Testis (tissue), 2 donors: ENCODE measurements at regions not wholly inside any gene's neighbourhood (a gene's known extent, or its start where the extent isn't known, plus 50 kb on each side); places are given as distances from the start of the nearest gene placed in this dataset.
"Not testable (repeated sequence)": the region's sequence is repeated elsewhere in the genome, so short reads cannot be mapped to it uniquely, and the experiment has no call there.

Experiments used
- DNase-seq: peaks from one replicate; pipeline ENCODE4 v3.0.0-alpha.2; 2019
- H3K27ac ChIP-seq, 2 donors: fragments of 200-600 bp; sonication (generic); one replicate each; pipeline ENCODE4 v1.5.1; 2019
- H3K27me3 ChIP-seq: fragments of 200-600 bp; sonication (generic); one replicate; pipeline ENCODE4 v1.5.1; 2019
- H3K36me3 ChIP-seq: fragments of 200-600 bp; sonication (generic); one replicate; pipeline ENCODE4 v1.5.1; 2017; ENCODE audit warnings: low read depth; ENCODE audit errors: missing control alignments
- H3K4me1 ChIP-seq: fragments of 200-600 bp; sonication (generic); one replicate; pipeline ENCODE4 v1.5.1; 2019
- H3K4me3 ChIP-seq, 2 donors: fragments of 200-600 bp; sonication (generic); one replicate each; pipeline ENCODE4 v1.5.1; 2017 to 2019
- H3K9me3 ChIP-seq: fragments of 200-600 bp; sonication (generic); one replicate; pipeline ENCODE4 v1.5.1; 2017
- POLR2A ChIP-seq: fragments of 450-650 bp; IDR thresholded peaks from one replicate; pipeline ENCODE4 v1.6.1; 2017; ENCODE audit warnings: antibody characterized with exemption, mild to moderate bottlenecking, moderate library complexity
- WGBS, 2 donors: methylation state at CpG; one replicate each; pipeline ENCODE4 v1.1.5; 2018; 5-methylcytosine and 5-hydroxymethylcytosine counted together
- intact Hi-C: fragments of 100-400 bp; cut with DNase I; formaldehyde crosslinking; loops from one replicate; pipeline ENCODE4 v1.15.1; 2023; ENCODE audit warnings: low total_unique reads
- TF ChIP-seq, protein P1 (sequence below), 3 experiments: fragments of 450-650 bp in 2 of 3; fragments of 200-600 bp in 1 of 3; sonication (generic) in 1 of 3; IDR thresholded peaks; one replicate each; pipeline ENCODE4 v1.5.1; 2016 to 2019; ENCODE audit warnings: antibody characterized with exemption in 3 of 3, mild to moderate bottlenecking in 2 of 3, moderate library complexity in 1 of 3

DNA sequence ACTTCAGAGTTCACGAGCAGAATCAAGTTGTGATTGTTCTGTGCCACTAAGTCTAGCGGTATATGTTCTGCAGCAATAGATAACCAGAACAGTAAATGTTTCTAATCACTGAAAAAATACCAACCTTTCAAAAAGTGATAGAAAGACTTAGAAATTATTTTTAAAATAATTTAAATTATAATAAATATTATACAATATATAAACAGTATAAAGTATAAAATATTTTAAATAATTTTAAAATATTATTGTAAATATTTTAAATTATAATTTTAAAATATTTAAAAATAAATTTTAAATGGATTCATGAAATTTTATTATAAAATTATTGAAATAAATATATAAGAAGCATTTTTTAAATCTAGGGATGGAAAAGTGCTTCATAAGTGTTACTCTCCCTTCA, 126.3 kb upstream of the ID2 start:
- Histone ChIP-seq H3K27ac (no peak overlapping the region), H3K36me3 (no peaks in the 10 kb centered on the region), H3K27me3 (no peaks in the 10 kb centered on the region), H3K4me1 (no peaks in the 10 kb centered on the region), H3K4me3 (no peak overlapping the region), H3K9me3 (no peaks in the 10 kb centered on the region)
- intact Hi-C loops = no loop called here
- no peak for DNase-seq
- WGBS, 2 donors = 92 to 94% methylated on average over 2 of the region's 2 CpGs
- TF ChIP-seq, protein P1, sequence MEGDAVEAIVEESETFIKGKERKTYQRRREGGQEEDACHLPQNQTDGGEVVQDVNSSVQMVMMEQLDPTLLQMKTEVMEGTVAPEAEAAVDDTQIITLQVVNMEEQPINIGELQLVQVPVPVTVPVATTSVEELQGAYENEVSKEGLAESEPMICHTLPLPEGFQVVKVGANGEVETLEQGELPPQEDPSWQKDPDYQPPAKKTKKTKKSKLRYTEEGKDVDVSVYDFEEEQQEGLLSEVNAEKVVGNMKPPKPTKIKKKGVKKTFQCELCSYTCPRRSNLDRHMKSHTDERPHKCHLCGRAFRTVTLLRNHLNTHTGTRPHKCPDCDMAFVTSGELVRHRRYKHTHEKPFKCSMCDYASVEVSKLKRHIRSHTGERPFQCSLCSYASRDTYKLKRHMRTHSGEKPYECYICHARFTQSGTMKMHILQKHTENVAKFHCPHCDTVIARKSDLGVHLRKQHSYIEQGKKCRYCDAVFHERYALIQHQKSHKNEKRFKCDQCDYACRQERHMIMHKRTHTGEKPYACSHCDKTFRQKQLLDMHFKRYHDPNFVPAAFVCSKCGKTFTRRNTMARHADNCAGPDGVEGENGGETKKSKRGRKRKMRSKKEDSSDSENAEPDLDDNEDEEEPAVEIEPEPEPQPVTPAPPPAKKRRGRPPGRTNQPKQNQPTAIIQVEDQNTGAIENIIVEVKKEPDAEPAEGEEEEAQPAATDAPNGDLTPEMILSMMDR (IDR thresholded peaks at IDR 0.05) = no peak
- no peak for TF ChIP-seq POLR2A

DNA sequence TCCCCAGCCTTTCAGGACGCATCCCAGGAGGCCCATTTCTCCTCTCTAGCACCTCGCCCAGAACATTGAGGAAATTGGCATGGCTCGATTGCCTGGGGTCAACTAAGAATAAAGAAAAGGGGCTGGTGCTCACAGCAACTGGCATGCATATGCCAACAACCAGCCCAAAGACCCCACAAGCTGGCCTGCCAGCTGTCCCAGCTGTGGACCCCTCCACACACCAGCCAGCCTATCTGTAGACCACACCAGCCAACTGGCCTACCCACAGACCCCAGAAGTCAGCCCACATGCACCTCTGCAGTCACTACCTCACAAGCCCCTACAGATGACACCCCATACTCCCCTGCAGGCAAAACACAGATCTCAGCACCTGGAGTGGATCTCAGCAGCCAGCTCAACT, 123.8 kb upstream of the ID2 start:
- DNase-seq = no peak
- Histone ChIP-seq H3K27me3 (no peaks in the 10 kb centered on the region), H3K27ac (no peak overlapping the region), H3K9me3 (no peaks in the 10 kb centered on the region), H3K4me1 (no peaks in the 10 kb centered on the region), H3K4me3 (no peak overlapping the region), H3K36me3 (no peaks in the 10 kb centered on the region)
- TF ChIP-seq POLR2A = no peak
- TF ChIP-seq, protein P1 (IDR thresholded peaks at IDR 0.05) = no peak
- intact Hi-C loops = no loop called here
- WGBS, 2 donors = 87 to 100% methylated on average over 3 of the region's 3 CpGs

DNA sequence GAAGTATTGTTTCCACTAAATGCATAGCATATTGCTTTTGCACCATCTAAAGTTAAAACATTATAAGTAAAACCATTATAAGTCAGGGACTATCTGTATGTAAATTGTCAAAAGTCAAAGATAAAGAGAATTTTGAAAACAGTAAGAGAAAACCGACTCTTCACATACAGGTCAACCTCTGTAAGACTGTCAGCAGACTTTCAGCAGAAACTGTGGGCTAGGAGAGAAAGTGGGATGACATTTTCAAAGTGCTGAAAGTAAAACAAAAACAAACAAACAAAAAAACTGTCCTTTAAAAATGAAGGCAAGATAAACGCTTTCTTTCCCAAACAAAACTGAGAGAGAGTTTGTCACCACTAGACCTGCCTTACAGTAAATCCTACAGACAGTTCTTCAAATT, 122.9 kb upstream of the ID2 start:
- no peaks in the 10 kb centered on the region for H3K27me3 ChIP-seq

DNA sequence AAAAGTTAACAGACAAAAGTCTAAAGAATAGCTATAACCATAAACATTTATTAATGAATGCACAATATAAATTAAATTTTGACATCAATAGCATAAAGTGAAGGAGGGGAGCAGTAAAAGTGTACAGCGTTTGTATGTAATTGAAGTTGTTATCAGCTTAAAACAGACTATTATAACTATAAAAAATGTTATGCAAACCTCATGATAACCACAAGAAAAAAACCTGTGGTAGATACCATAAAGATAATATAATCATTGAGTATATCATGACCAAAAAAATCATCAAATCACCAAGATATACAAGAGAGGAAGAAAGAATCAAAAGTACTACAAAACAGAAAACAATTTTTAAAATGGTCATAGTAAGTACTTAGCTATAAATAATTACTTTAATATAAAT, 122.1 kb upstream of the ID2 start:
- TF ChIP-seq, protein P1 (IDR thresholded peaks at IDR 0.05) = no peak
- TF ChIP-seq POLR2A = no peak
- Histone ChIP-seq H3K27ac (no peak overlapping the region), H3K27me3 (no peaks in the 10 kb centered on the region), H3K9me3 (no peaks in the 10 kb centered on the region), H3K4me1 (no peaks in the 10 kb centered on the region), H3K4me3 (no peak overlapping the region), H3K36me3 (no peaks in the 10 kb centered on the region)
- DNase-seq = no peak
- WGBS, 2 donors = 73 to 91% methylated on average over 1 of the region's 1 CpG
- intact Hi-C loops = no loop called here

More for the DNA sequence above, 122.9 kb upstream of the ID2 start:
- DNase-seq = no peak
- TF ChIP-seq, protein P1 (IDR thresholded peaks at IDR 0.05) = no peak
- no peaks in the 10 kb centered on the region for H3K9me3 ChIP-seq
- intact Hi-C loops = no loop called here
- no peaks in the 10 kb centered on the region for H3K36me3 ChIP-seq
- no peak overlapping the region for H3K4me3 ChIP-seq
- H3K4me1 ChIP-seq = no peaks in the 10 kb centered on the region
- H3K27ac ChIP-seq = no peak overlapping the region
- WGBS, 2 donors = 81% methylated on average over 2 of the region's 2 CpGs

DNA sequence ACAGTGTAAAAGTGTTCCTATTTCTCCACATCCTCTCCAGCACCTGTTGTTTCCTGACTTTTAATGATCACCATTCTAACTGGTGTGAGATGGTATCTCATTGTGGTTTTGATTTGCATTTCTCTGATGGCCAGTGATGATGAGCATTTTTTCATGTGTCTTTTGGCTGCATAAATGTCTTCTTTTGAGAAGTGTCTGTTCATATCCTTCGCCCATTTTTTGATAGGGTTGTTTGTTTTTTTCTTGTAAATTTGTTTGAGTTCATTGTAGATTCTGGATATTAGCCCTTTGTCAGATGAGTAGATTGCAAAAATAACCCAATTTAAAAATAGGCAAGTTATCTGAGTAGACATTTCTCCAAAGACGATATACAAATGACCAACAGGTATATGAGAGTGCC, 120.2 kb upstream of the ID2 start:
- intact Hi-C loops, H3K27me3 ChIP-seq, H3K36me3 ChIP-seq, H3K27ac ChIP-seq, H3K4me1 ChIP-seq, H3K4me3 ChIP-seq, DNase-seq, H3K9me3 ChIP-seq: not testable (repeated sequence)
- 85 to 97% methylated on average over 2 of the region's 2 CpGs for WGBS, 2 donors
